Ascending aorta (tissue), 2 donors: ENCODE measurements at regions not wholly inside any gene's neighbourhood (a gene's known extent, or its start where the extent isn't known, plus 50 kb on each side); places are given as distances from the start of the nearest gene placed in this dataset.
"Not testable (repeated sequence)": the region's sequence is repeated elsewhere in the genome, so short reads cannot be mapped to it uniquely, and the experiment has no call there.

ENCODE experiments used
- DNase-seq, 2 donors: peaks; one replicate each; pipeline ENCODE4 v3.0.0-alpha.2; 2019; ENCODE audit warnings: low spot score in 2 of 2
- H3K27ac ChIP-seq, 2 donors: fragments of 200-600 bp; sonication (generic); one replicate each; pipeline ENCODE4 v1.5.1; 2016 to 2017; ENCODE audit warnings: mild to moderate bottlenecking in 1 of 2
- H3K27me3 ChIP-seq: fragments of 200-600 bp; sonication (generic); one replicate; pipeline ENCODE4 v1.5.1; 2017
- H3K36me3 ChIP-seq, 2 donors: fragments of 200-600 bp; sonication (generic); one replicate each; pipeline ENCODE4 v1.5.1; 2016
- H3K4me1 ChIP-seq, 2 donors: fragments of 200-600 bp; sonication (generic); one replicate each; pipeline ENCODE4 v1.5.1; 2016 to 2017; ENCODE audit warnings: mild to moderate bottlenecking in 1 of 2
- H3K4me3 ChIP-seq, 2 donors: fragments of 200-600 bp; sonication (generic); one replicate each; pipeline ENCODE4 v1.5.1; 2016 to 2017; ENCODE audit warnings: mild to moderate bottlenecking in 1 of 2
- H3K9me3 ChIP-seq, 2 donors: fragments of 200-600 bp; sonication (generic); one replicate each; pipeline ENCODE4 v1.5.1; 2016
- CTCF ChIP-seq, 3 experiments: fragments of 200-600 bp in 2 of 3; fragments of 450-650 bp in 1 of 3; sonication (generic) in 2 of 3; IDR thresholded peaks; one replicate each; pipeline ENCODE4 v1.5.1; 2016 to 2019; ENCODE audit warnings: antibody characterized with exemption in 3 of 3, mild to moderate bottlenecking in 1 of 3, moderate library complexity in 1 of 3
- intact Hi-C: fragments of 100-400 bp; cut with DNase I; formaldehyde crosslinking; loops from one replicate; pipeline ENCODE4 v1.15.1; 2023

GRCh38 chr16:5214466-5214865, 116.9 kb upstream of the EEF2KMT start:
- no peak for TF ChIP-seq CTCF (IDR thresholded peaks at IDR 0.05)
- intact Hi-C loops: no loop called here
- Histone ChIP-seq H3K4me3 (no peak overlapping the region), H3K36me3 (no peaks in the 10 kb centered on the region), H3K27ac (no peak overlapping the region), H3K4me1 (no peaks in the 10 kb centered on the region), H3K9me3 (no peaks in the 10 kb centered on the region), H3K27me3 (no peaks in the 10 kb centered on the region)
- DNase-seq: no peak

- H3K4me1 ChIP-seq, DNase-seq, H3K36me3 ChIP-seq, H3K27me3 ChIP-seq, H3K4me3 ChIP-seq, H3K27ac ChIP-seq, intact Hi-C loops, H3K9me3 ChIP-seq: not testable (repeated sequence)
Measured at GRCh38 chr16:5212501-5212900, 114.9 kb upstream of the EEF2KMT start.

GRCh38 chr16:5207862-5208498, 110.4 kb upstream of the EEF2KMT start:
- H3K27me3 ChIP-seq, H3K4me1 ChIP-seq, DNase-seq, H3K9me3 ChIP-seq, H3K36me3 ChIP-seq, H3K4me3 ChIP-seq, intact Hi-C loops, H3K27ac ChIP-seq: not testable (repeated sequence)

GRCh38 chr16:5207001-5207523, 109.5 kb upstream of the EEF2KMT start:
- Histone ChIP-seq H3K9me3 (no peaks in the 10 kb centered on the region), H3K4me1 (no peaks in the 10 kb centered on the region), H3K36me3 (no peaks in the 10 kb centered on the region), H3K27ac (no peak overlapping the region), H3K27me3 (no peaks in the 10 kb centered on the region), H3K4me3 (no peak overlapping the region)
- TF ChIP-seq CTCF (IDR thresholded peaks at IDR 0.05): no peak
- intact Hi-C loops: no loop called here
- no peak for DNase-seq

- TF ChIP-seq CTCF (IDR thresholded peaks at IDR 0.05): no peak
Measured at GRCh38 chr16:5206331-5206990, 108.9 kb upstream of the EEF2KMT start.

GRCh38 chr16:5205361-5206040, 107.9 kb upstream of the EEF2KMT start:
- intact Hi-C loops: no loop called here
- no peak overlapping the region for H3K27ac ChIP-seq
- H3K27me3 ChIP-seq: no peaks in the 10 kb centered on the region
- DNase-seq: no peak
- H3K9me3 ChIP-seq: no peaks in the 10 kb centered on the region
- no peak for TF ChIP-seq CTCF (IDR thresholded peaks at IDR 0.05)
- no peaks in the 10 kb centered on the region for H3K4me1 ChIP-seq
- no peaks in the 10 kb centered on the region for H3K36me3 ChIP-seq
- H3K4me3 ChIP-seq: no peak overlapping the region

More at GRCh38 chr16:5206331-5206990, 108.9 kb upstream of the EEF2KMT start:
- DNase-seq: no peak
- H3K27ac ChIP-seq: no peak overlapping the region
- H3K36me3 ChIP-seq: no peaks in the 10 kb centered on the region
- no peaks in the 10 kb centered on the region for H3K9me3 ChIP-seq
- H3K4me3 ChIP-seq: no peak overlapping the region
- no peaks in the 10 kb centered on the region for H3K27me3 ChIP-seq
- no peaks in the 10 kb centered on the region for H3K4me1 ChIP-seq
- intact Hi-C loops: no loop called here

- H3K36me3 ChIP-seq, H3K27ac ChIP-seq, H3K27me3 ChIP-seq, intact Hi-C loops, H3K9me3 ChIP-seq, H3K4me1 ChIP-seq, H3K4me3 ChIP-seq, DNase-seq: not testable (repeated sequence)
Measured at GRCh38 chr16:5203675-5204074, 106.1 kb upstream of the EEF2KMT start.
